NCI-H1930 (cell line): ENCODE measurements at regions not wholly inside any gene's neighbourhood (a gene's known extent, or its start where the extent isn't known, plus 50 kb on each side); places are given as distances from the start of the nearest gene placed in this dataset.
A peak's percentile ranks its signal among the peaks of the same experiment; 100 is the strongest.
"Not testable (repeated sequence)": the region's sequence is repeated elsewhere in the genome, so short reads cannot be mapped to it uniquely, and the experiment has no call there.

Source experiments
- DNase-seq, 2 experiments: peaks; one replicate each; lab custom pipeline; 2025; lab: John Stamatoyannopoulos, UW

DNA sequence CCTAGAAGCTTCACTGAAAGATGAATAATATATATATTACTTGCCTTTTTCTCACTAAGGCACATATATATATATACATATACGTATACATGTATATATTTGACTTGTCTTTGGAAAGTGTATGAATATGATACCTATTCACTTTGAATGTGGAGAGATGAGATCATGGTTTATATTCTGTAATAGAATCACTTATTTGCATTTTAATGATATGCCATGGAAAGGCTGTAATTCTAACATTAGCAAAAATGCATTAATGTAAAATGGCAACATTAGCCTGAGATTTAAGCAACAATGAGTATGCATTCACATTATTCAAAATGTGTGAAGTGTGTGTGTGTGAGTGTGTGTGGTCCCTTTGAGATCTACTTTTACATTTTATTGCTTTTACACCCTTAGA lies 54.5 kb upstream of the PRKD1 start:
- DNase-seq, result no peak

GRCh38 chr14:29982993-29983392 lies 55.3 kb upstream of the PRKD1 start:
- DNase-seq, result no peak

- DNase-seq, result not testable (repeated sequence)
Observed at GRCh38 chr14:29990344-29990857, 62.8 kb upstream of the PRKD1 start.

DNA sequence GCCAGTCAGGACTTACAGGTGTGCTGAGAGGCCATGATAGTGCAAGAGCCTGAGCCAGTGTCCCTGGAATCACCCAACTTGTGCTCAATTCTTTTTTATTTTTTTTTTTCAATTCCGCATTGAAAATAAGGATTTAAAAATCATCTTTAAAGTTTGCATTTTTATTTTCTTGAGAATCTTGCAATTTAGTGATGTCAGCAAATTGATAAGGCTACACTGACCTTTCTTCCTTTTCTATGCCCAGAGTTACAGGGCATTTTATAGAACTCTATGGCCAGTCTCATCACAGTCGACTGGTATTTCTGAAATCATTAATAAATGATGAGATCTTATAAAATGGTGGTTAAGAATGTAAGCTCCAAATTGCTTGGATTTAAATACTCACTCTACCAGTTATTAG lies 63.3 kb upstream of the PRKD1 start:
- no peak for DNase-seq

DNA sequence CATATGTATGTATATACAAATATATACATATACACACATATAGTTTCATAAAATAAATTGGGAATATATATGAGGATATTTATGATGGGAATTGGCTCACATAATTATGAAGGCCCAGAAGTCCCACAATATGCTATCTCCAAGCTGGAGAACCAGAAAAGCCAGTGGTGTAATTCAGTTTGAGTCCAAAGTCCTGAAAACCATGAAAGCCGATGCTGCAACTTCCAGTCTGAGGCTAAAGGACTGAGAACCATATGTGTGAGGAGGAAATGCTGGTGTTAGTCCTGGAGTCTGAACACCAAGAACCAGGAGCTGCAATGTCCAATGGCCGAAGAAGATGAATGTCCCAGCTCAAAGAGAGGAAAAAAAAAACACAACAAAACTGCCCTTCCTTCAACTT lies 65.5 kb upstream of the PRKD1 start:
- DNase-seq, result no peak

DNA sequence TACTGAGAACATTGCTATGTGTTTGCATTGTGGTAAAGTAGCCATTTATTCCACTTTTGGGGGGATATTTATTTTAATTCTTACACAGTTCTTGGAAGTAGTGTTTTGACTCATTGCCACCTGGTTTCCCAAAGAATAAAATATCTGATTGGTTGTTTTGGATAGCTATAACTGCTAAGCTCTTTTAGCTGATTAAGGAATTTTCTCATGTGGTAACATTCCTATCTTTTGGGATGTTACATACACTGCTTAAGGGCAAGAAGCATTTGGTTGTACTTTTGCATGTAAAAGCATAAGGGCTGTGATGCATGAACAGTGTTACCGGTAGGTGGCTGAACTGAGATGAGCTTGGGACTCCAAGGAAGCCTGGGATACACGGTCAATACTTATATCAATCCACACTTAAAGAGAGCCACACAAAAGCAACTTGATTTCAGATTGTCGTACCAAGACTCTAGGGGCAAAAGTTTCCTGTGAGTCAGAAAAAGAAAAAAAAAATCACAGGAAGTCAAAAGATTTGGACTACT lies 71.4 kb upstream of the PRKD1 start:
- no peak for DNase-seq

DNA sequence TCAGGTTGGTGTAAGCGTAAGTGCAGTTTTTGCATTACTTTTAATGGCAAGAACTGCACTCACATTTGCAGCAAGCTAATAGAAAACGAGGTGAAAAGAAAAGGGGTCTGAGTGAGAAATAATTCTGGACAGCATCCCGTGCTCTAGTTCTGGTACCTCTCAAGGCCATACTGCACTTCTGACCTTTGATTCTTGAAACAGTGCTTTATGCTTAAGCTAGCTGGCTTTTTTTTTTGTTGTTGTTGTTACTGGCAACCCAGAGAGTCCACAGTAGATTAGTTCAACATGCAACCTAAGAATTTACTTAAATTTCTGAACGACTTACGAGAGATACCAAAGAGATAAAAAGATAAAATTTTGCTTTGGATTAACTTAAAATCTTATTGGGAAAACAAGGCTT lies 75.2 kb upstream of the PRKD1 start:
- DNase-seq, result no peak

DNA sequence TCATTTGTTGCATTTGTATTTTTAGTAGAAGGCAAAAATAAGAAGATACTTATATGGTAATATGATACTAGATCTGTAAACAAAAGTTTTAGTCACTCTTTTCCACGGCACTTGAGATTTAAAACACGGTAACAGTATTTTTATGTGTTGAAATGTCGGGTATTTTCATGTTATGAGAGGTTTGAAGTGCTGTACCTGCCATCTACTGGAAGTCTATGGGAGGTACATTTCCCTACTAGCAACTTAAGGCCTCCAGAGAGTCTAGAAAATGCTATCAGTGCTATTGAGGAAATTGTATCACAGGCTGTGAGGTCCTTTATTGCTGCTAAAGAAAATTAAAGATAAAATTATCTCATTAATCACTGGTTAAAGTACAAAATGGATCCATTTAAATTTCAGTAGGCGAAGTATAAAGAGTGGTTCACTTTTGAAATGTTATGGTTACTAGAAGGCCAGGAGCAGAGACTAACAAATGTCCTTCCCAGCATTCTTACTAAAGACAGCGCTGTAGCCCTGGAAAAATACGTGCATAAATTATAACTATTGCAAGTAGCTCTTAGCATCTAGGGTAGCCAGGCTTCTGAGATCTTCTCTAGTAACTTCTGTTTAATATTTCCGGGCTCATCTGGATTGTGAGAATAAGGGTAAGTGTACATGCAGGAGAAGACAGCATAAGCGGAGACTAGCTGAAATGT lies 77.6 kb upstream of the PRKD1 start:
- DNase-seq, result no peak

- no peak for DNase-seq
Observed at GRCh38 chr14:30006695-30007094, 79.0 kb upstream of the PRKD1 start.

- DNase-seq, result no peak
Observed at GRCh38 chr14:30015489-30015888, 87.8 kb upstream of the PRKD1 start.

GRCh38 chr14:30016002-30016401 lies 88.4 kb upstream of the PRKD1 start:
- no peak for DNase-seq

- no peak for DNase-seq
Observed at GRCh38 chr14:30017370-30017993, 89.8 kb upstream of the PRKD1 start.

- DNase-seq, result no peak
Observed at GRCh38 chr14:30020271-30020670, 92.6 kb upstream of the PRKD1 start.

- no peak for DNase-seq
Observed at GRCh38 chr14:30020687-30021086, 93.0 kb upstream of the PRKD1 start.

DNA sequence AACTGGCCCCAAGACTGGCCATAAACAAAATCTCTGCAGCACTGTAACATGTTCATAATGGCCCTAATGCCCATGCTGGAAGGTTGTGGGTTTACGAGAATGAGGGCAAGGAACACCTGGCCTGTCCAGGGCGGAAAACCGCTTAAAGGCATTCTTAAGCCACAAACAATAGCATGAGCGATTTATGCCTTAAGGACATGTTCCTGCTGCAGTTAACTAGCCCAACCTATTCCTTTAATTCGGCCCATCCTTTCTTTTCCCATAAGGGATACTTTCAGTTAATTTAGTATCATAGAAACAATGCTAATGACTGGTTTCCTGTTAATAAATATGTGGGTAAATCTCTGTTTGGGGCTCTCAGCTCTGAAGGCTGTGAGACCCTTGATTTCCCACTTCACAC lies 95.7 kb upstream of the PRKD1 start:
- DNase-seq, result not testable (repeated sequence)

GRCh38 chr14:30034152-30034551 lies 106.5 kb upstream of the PRKD1 start:
- DNase-seq, result peak; percentile 62 to 72

DNA sequence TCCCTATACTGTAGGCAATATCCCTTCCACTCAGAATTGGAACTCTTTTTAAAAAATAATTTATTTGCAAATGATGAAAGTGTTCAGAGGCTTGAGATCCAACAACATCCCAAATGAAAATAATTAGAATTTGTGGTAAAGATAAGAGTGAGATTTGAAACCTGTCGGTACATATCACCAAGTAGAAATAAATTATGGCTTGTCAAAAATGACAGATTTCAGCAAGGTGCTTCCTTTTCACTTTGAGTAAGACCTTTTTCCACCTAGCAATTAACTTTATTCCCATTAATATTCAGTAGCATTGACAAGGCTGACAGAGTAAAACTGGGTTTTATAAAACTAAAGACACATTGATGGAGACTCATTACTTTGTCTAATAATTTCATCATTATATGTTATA lies 107.7 kb upstream of the PRKD1 start:
- no peak for DNase-seq

- no peak for DNase-seq
Observed at GRCh38 chr14:30045720-30046119, 118.1 kb upstream of the PRKD1 start.

DNA sequence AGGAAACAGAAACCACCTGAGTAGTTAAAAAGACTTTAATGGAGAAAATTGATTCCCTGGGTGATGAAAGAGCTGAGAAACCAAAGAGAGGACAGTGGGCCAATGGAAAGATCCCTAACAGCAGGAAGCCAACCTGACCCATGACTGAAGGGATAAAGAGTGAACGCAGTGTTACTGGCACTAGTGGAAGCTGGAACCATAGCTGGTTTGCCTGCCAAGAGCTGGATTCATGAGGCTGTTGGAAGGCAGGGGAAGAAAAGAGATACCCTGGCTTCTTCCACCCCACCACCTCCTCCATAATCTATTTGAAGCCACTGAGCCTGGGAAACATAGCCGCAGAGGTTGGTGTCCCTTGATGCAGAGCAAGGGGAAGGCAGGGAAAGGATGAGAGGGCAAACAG lies 125.5 kb upstream of the PRKD1 start:
- DNase-seq, result no peak

DNA sequence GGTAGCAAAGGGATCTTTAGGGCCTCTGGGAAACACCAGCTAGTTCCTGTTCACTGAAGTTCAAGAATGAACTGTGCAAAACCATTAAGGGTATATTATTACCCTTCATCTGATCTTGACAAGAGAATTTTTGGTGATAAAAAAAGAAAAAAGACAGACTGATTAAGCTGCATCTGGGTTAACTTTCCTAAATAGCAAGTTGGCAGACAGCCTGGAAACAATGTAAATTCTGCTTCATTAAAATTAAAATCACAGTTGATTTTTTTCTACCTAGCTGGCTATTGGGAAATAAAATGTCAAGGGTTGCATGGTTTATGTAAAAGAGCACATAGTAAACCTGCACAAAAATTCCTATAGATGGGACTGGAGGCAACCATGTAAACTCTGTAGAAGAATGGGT lies 126.6 kb upstream of the PRKD1 start:
- DNase-seq, result no peak

GRCh38 chr14:30058401-30058800 lies 130.8 kb upstream of the PRKD1 start:
- no peak for DNase-seq

- DNase-seq, result no peak
Observed at GRCh38 chr14:30063746-30064145, 136.1 kb upstream of the PRKD1 start.

- DNase-seq, result no peak
Observed at GRCh38 chr14:30064454-30064853, 136.8 kb upstream of the PRKD1 start.

DNA sequence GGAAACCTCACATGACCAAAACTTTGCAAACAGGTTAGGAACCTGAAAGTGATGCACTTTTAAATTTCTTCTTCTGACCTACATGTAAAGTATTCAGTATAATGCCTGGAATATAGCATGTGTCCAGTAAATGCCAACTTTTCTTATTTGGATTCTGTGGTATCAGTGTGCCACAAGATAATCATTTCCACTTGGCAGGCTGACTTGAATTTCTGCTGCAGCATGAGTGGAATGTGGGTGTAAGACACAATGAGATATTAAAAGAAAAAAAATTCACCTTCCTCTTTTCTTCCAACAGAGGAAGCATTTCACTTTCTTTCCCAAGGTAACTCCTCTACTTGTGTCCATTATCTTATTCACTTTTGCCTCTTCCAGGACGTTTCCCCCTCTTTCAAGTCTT lies 141.9 kb upstream of the PRKD1 start:
- DNase-seq, result no peak
